ENCODE measurements at regions not wholly inside any gene's neighbourhood (a gene's known extent, or its start where the extent isn't known, plus 50 kb on each side); places are given as distances from the start of the nearest gene placed in this dataset.

DNA sequence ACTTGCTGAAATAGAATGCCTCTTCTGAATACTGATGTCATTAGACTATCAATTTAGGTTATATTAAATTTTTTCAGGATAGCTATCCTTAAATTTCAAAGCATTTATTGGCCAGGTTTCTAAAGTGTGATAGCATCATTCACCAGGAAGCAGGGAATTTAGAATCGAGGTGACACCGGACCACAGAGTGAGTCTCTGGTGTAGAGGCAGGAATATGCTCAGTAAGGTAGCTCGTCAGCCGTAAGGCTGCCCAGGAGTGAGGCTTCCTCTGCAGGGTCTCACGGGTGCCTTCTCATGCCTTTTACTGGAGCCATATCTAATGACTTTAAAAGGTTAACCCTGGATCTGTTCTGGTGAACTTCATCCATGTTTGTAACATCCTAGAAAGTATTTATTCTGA, 170.8 kb upstream of the KLF14 start:
- TF ChIP-seq CTCF (IDR thresholded peaks at IDR 0.05) (no peak), POLR2A (IDR thresholded peaks at IDR 0.05) (no peak)

Measured in Peyer's patch (tissue), 4 donors.